GM19043 (cell line): ENCODE measurements at regions not wholly inside any gene's neighbourhood (a gene's known extent, or its start where the extent isn't known, plus 50 kb on each side); places are given as distances from the start of the nearest gene placed in this dataset.

Experiments used
- ATAC-seq: cut with Tn5 transposase; IDR thresholded peaks from one replicate; pipeline ENCODE4 v1.9.1; 2021; ENCODE audit warnings: low read depth; ENCODE audit not compliant: unreplicated experiment

DNA sequence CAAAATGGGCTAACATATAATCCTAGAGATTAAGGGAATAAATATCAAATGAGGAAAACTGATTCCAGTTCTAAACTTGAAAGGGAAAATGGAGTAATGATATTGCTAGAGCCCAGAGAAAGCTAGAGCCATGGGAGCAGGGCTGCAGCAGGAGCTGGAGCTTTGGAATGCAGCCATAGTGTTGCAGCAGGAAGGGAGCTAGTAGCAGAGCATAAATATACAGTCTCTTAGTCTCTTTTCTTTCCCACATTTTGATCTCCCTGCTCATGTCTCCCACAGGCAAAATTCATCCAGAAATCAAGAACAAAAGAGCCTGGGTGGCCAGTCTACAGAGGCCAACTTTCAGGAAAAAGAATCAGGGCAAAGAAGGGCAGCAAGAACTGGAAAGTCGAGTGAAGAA, 253.7 kb downstream of the ATXN7L3B start:
- ATAC-seq = no peak

DNA sequence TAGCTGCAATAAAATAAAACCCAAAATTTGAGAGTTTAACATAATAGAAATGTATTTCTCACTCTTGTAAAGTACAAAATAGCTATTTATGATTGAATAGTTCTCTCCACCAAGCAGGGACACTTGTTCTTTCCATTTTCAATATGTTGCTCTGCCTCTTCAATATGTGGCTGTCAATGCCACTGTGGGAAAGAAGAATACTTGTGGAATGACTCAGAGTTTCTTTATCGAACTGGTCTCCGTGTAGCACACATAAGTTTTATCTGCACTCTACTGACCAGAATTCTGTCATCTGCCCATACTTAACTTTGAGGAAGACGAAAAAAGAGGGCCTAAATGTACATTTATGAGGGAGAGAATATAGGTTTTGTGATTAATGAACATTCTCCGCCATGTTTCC, 256.9 kb downstream of the ATXN7L3B start:
- no peak for ATAC-seq

DNA sequence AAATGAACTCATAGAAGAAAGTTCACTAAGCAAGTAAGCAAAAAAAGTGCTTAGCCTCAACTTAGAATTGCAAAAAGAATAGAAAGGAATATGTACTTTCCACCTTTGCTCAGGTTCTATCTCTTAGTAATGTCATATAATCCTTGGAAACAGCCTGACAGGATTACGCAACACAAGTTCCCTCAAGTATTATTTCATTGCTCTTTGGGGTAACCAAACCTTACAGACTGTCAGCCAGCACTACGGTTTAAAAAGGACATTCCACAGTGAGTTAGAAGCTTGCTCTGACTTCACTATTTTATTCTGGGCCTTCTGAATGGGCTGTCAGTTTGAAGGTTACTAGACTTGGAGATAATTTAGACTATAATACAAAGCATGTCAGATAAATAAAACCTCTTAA, 264.0 kb downstream of the ATXN7L3B start:
- ATAC-seq = no peak

DNA sequence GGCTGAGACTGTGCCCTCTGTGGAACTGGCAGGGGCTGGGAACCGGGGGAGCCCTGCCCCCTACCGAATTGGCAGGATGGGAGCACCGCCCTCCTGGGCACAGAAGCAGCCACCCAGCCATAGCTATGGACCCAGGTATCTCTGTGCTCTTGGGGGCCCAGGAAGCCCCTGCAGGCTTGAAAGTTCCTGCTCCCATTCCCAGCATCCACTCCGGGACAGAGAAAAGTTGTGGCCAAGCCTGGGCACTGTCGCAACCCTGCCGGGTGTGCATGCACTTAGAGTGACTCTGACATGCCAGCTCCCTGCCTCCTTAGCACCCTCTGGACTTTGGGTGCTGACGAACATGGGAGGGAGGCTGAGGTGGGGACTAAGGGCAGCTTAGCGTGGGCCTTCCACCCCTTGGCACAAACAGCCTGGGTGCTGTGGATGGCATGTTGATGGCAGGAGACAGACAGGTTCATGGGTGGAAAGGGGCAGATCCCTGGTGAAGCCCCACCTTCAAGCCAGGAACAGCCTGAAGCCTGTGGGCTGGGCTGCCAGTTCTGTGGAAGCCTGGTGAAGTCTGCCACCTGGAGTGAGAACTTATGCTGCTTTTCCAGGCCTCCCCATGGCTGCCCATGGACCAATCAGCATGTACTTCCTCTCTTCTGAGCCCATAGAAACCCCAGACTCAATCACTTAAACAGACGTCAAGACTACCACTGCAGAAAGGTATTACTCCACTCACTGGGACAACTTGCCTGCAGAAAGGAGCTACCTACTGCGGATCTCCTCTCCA, 279.0 kb downstream of the ATXN7L3B start:
- no peak for ATAC-seq

DNA sequence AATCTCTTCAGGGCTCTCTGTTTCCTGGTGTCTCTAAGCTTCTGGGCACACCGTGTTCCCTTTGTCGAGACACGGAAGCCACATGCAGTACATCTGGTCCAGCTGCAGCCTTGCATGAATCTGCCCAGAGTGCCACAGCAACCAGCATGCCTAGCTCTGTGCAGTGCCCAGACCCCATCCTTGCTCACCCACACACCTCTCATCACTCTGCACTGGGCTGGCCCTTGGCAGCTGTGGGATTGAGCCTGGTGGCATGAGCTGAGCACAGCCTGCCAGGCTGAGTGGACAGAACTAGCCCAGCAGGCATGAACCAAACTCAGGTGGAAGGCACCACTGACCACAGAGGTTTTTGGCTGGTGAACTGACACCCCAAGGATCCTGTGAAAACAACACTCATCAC, 279.9 kb downstream of the ATXN7L3B start:
- no peak for ATAC-seq

DNA sequence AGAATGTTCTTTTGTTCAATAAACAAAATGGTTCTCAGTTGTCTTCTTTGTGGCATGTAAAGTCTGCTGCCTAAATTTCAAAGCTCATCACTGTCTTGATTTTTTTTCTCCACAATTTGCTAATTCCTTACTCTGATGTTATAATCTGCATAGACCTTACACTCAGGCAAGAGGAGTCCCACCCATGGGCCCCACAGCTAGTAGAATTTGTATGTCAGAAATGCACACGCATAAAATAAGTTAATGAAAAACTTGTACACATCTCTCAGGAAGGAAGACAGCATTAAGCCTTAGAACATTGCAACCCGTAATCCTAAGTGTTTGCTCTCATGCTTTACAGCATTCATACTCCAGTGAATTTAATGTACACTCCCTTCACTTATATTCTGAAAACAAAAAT, 280.8 kb downstream of the ATXN7L3B start:
- no peak for ATAC-seq

DNA sequence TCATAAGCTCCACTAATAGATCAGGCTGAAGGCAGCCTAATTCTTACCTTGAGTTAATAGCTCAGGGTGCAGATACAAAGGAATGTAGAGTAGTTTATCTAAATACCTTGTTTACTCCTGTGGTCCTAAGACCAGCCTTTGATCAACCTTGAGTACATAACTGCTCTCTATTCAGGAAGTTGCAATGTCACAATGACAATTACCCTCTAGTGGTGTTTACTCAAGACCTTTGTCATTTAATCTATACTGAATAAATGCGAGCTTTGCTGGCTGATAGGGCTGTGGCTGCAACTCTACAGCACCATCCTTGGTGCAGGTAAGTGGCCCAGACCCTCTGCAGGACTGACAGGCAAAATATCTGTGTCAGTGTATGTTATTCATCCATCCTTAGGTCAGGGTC, 282.7 kb downstream of the ATXN7L3B start:
- ATAC-seq = no peak

DNA sequence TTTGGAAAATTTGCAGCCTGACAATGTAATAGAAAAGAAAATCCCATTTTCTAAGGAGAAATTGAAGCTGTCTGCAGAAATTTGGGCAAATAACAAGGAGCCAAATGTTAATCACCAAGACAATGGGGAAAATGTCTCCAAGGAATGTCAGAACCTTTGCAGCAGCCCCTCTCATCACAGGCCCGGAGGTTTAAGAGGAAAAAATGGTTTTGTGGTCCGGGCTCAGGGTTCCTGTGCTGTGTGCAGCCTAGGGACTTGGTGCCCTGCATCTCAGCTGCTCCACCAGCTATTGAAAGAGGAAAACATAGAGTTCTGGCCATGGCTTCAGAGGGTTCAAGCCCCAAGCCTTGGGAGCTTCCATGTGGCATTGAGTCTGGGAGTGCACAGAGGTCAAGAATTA, 298.9 kb downstream of the ATXN7L3B start:
- ATAC-seq = no peak

DNA sequence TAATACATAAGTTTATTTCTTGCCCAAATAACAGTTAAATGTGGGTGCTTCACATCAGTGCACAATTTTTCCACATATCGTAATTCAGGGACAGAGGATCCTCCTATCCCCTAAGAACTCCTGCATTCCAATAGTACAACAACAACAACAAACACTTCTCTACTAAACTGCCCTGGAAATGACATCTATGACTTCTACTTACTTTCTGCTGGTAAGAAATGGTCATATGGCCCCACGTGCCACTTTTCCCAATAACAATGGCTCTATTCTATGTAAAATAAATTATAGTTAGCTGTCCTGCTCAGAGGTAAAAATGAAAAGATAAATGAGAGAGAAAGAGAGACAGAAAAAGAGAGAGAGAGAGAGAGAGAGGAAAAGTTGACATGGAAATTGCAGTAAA, 308.5 kb downstream of the ATXN7L3B start:
- no peak for ATAC-seq

DNA sequence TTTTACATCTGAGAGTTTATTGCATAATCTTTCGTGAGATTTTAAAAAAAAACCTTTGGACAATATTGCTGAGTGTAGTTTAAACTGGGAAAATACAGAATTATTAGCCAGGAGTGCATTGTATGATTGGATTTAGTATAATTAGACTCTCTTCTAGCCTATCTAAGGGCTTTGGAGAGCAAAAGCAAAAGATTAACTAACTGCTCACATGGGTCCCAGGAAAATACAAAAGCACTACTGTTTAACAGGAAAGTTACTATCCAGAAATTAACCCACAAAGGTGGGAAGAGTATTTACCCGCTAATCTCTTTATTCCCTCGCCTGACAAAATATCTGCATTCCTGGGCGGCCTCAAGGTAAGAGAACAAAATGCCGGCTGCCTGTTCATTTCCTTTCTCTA, 309.5 kb downstream of the ATXN7L3B start:
- ATAC-seq = no peak

DNA sequence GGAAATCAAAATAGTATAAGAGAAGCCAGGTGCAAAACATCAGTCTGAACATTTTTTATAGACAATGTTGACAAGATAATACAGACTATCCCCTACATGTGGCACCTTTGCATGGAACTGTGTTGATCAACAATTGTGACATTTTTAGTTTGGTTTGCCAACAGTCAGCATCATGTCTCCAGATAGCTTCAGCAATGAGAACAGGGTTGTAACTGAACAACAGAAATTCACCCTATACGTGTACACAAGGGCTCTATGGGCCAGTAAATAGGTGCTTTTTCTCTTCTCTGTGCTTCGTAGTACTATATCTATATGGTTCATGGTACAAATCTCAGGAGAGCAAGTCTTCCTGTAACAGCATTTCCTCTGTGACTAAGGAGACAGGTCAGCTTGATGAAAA, 310.4 kb downstream of the ATXN7L3B start:
- ATAC-seq = no peak

DNA sequence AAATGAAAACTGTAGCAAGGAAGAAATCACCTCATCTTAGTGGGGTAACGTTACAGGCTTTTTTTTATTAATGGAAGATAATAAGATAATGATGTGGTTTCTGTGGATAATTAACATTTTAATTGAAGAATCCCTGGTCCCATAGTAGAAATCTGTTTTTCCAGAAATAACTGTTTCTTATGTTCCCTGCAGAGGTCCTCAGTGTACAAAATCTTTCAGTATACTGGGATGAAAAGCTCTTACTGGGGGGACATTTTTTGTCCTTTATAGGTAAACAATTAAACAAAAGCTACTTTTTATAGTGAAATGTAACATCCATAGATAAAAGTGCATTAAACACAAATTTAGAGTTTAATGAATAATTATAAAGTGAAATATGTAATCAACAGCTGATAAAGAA, 312.2 kb downstream of the ATXN7L3B start:
- no peak for ATAC-seq

DNA sequence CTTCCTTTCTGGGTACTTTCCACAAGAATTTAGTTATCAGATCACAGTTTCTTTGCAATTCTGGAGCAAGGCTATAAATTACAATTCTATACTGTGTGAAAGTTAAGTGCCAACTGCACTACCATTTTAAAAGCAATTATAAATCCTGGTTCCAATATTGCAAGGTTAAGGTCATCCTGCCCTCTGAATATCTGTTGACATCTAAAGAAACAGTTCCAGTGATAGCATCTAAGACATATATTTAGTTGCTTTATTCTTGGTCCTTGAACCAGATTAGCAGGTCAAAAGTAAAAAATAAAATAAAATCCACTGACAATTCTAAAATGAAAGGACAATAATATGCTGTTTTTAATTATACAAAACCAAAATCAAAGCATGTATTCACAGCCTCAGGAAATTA, 334.2 kb downstream of the ATXN7L3B start:
- ATAC-seq = no peak

DNA sequence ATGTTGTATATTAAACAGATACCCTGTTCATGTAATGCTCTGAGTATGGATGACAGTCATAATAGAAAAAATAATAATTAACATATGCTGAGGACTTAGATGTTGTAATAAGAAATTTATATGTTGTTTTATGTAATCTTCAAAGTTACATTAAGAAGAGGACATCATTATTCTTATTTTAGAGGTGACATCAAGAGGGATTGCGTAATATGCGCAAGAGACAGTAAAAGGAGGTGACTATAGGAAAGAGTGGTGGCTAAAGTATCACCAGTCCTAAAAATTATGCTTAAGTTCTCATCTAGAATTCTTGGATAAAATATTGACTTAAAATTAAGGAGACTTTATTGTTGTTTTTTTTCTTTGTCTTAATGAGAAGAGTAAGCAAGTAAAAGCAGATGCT, 323.9 kb downstream of the KCNC2 start:
- no peak for ATAC-seq

DNA sequence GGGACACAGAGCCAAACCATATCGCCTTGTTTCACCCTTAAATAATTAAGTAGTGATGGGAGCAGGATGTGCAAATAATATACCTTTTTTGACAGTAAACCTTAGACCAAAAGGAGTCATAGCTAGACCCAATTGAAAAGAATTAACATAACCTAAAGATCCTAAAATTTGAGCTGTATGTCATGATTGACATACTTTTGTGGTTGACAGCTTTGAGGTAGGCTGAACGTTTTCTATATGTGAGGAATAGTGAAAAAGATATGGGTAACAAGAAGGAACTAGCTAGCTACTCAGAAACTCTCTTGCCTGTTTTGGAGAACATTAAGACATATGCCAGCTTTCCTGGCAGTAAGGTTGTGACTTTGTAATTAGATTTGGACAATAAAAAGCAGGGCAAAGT, 320.6 kb downstream of the KCNC2 start:
- no peak for ATAC-seq

DNA sequence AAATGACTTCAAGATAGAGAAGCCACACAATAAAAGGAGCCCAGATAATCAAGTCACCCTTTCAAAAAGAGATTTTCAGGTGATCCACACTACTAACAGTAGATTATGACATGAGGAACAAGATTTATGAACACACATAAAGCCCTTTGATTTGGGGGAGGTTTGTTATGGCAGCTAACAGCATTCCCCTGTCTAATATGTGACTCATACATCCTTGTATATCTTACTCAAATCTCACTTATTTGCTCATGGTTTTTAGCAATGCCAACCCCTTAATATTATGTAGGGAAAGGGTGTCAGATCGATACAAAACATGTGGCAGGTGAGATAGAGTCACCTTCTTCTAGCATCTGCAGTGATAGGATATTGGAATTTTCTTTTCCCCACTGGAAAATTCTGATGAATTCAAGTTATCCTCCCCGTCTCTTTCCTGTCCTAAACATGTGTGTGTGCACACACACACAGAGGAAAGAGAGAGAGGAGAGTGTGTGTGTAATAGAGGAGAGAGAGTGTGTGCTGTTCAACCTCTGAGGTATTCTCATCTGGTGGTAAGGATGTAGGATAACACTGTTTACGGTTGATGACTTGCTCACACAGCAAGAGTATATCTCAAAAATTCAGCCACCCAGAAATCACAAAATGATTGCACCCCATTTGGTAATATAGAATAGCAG, 319.9 kb downstream of the KCNC2 start:
- peak; percentile 55 for ATAC-seq

DNA sequence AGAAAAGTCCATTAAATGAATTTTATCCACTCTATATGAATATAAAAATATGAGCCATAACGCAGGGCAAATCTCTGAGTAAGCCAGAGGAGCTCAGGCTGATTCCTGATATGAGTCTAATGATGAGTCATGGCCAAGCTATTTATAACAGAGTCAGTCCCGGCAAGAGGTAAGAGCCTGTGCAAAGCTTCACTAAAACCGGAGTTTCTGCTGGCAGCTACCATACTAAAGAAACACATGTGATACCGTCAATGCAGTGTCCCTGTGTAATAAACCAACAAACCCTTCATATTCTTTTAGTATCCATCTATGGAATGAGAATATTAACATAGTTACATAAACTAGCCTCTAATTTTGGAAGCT, 319.4 kb downstream of the KCNC2 start:
- ATAC-seq = peak; percentile 69

DNA sequence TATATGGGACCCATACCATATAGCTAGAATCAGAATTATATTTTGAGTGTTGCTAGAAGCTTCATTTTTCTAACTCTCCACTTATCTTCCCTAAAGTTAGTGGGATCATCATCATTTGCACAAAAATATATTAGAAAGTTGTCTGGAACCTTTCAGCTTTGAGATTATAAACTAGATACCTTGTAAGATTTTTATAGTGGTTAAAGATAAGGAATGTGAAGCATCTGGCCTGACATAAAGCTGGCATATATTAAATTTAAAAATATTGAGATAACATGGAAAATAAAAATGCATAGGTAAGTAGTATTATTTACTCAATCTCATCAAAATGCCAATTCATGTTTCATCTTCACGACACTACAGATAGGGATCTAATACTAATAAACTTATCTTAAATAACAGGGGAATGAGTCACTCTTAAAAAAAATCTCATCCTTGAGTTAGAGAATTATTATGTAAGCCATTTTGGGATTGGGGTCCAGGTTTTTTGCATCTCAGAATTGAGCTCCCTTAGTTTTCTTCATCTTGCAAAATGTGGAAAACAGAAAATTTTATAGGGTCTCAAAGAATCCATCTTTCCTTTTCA, 318.5 kb downstream of the KCNC2 start:
- ATAC-seq = no peak

DNA sequence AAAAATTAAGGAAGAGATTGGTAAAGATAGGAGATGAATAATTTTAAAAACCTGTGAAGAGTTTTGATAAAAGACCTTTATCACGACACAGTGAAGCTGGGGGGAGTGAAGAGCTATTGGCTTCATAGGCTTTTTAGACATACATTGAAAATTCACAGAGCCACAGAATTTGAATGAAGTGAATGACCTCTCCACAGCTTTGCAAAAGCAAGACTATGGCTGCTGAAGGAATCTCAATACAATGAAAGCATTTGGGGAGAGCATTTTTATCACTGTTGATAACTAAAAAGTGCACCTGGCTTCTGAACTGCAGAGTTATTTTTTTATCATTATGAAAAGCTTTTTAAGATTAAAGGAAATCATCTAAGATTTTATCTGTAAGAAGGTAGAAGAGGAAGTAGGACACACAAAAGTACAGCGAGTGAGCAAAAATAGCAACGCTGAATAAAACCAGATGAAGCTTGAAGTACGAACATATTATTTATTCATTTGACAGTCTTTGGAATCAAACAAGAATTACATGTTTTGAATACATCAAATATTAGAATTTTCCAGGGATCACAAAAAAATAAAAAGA, 317.5 kb downstream of the KCNC2 start:
- ATAC-seq = no peak

DNA sequence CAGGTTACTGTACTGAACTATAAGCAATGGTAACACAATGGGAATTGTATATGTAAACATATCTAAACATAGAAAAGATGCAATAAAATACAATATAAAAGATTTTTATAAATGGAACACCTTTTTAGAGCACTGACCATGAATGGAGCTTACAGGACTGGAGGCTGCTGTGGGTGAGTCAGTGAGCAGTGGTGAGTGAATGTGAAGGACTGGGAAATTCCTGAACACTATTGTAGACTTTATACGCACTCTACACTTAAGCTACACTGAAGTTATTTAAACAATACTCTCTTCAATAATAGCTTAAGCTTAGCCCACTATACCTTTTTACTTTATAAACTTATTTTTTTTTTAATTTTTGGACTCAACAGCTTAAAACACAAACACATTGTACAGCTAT, 313.5 kb downstream of the KCNC2 start:
- ATAC-seq = no peak

DNA sequence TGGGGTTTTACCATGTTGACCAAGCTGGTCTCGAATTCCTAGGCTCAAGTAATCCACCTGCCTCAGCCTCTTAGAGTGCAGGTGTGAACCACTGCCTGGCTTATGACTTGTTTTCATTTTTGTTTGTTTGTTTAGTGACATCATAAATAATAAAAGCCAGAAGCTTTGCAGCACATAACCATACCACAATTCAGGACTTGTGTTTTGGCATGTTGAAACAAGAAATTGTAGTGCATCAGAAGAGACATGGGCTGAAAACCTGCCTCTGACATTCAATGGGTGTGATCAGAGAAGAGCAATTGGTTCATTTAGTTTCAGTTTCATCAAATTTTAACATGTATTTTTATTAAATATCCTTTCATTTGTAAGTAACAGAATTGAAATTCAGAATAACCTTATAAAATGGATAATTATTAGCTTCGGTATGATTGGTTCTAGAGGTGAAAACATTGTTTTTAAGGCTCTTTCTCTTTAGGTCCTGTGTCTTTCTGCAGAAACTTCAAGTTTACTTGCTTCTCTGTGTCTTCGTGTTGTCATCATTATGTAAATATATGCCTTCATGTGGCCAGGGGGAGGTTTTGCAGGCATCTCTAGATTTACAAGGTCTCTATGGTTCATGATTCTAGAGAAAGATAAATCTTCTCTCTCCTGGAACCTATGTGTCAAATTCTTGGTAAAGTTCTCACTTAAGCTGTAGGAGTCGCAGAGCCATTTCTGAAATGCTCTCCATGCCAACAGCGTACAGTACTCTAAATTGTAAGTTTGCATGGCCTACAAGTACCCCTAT, 312.0 kb downstream of the KCNC2 start:
- no peak for ATAC-seq
